Left colon (tissue), 2 donors: ENCODE measurements at regions not wholly inside any gene's neighbourhood (a gene's known extent, or its start where the extent isn't known, plus 50 kb on each side); places are given as distances from the start of the nearest gene placed in this dataset.

Experiments
- ATAC-seq: fragments of 200-7000 bp; cut with Tn5 transposase; one replicate; pipeline ENCODE4 v1.9.1; 2020; ENCODE audit warnings: mild to moderate bottlenecking, moderate library complexity
- DNase-seq, 2 donors: peaks; one replicate each; pipeline ENCODE4 v3.0.0-alpha.2; 2020
- intact Hi-C, 2 donors: fragments of 100-400 bp; cut with DNase I in 1 of 2; cut with micrococcal nuclease in 1 of 2; formaldehyde crosslinking; loops; one replicate each; pipeline versions ENCODE4 v1.11.2 to v1.14.0; 2022; cut with DNase I, micrococcal nuclease
- donor health status: DM: no; HTN: no; CAD: no.
- donor health status: DM: yes; HTN: yes; CAD: no.

- intact Hi-C loops = no loop called here
- DNase-seq = no peak
- ATAC-seq = no peak
These were observed 920.4 kb upstream of the PCDH10 start for GRCh38 chr4:132228676-132229075.

GRCh38 chr4:132230025-132230424, 919.1 kb upstream of the PCDH10 start:
- intact Hi-C loops = no loop called here
- ATAC-seq (no peak), DNase-seq (no peak)

- ATAC-seq (no peak), DNase-seq (no peak)
- intact Hi-C loops = no loop called here
These were observed 910.4 kb upstream of the PCDH10 start for GRCh38 chr4:132238697-132239096.

GRCh38 chr4:132240081-132240480, 909.0 kb upstream of the PCDH10 start:
- no peak for ATAC-seq
- no peak for DNase-seq
- intact Hi-C loops = no loop called here

- no peak for DNase-seq
- no peak for ATAC-seq
- intact Hi-C loops = no loop called here
These were observed 903.8 kb upstream of the PCDH10 start for GRCh38 chr4:132245319-132245718.

GRCh38 chr4:132264176-132264575, 884.9 kb upstream of the PCDH10 start:
- ATAC-seq (no peak), DNase-seq (no peak)
- intact Hi-C loops = no loop called here

- DNase-seq (no peak), ATAC-seq (no peak)
- intact Hi-C loops = no loop called here
These were observed 882.7 kb upstream of the PCDH10 start for GRCh38 chr4:132266374-132266773.

- intact Hi-C loops = no loop called here
- ATAC-seq = no peak
- DNase-seq = no peak
These were observed 881.8 kb upstream of the PCDH10 start for GRCh38 chr4:132267321-132267720.

GRCh38 chr4:132269303-132269990, 879.6 kb upstream of the PCDH10 start:
- intact Hi-C loops = no loop called here
- no peak for DNase-seq
- no peak for ATAC-seq

GRCh38 chr4:132275583-132276121, 873.4 kb upstream of the PCDH10 start:
- no peak for DNase-seq
- no peak for ATAC-seq
- intact Hi-C loops = no loop called here

- DNase-seq (no peak), ATAC-seq (no peak)
- intact Hi-C loops = no loop called here
These were observed 872.9 kb upstream of the PCDH10 start for GRCh38 chr4:132276185-132276584.

- intact Hi-C loops = no loop called here
- DNase-seq (no peak), ATAC-seq (no peak)
These were observed 872.1 kb upstream of the PCDH10 start for GRCh38 chr4:132276989-132277388.

GRCh38 chr4:132281733-132282132, 867.4 kb upstream of the PCDH10 start:
- ATAC-seq (no peak), DNase-seq (no peak)
- intact Hi-C loops = no loop called here

- DNase-seq = no peak
- intact Hi-C loops = no loop called here
- no peak for ATAC-seq
These were observed 864.1 kb upstream of the PCDH10 start for GRCh38 chr4:132284910-132285426.

GRCh38 chr4:132297346-132297745, 851.7 kb upstream of the PCDH10 start:
- intact Hi-C loops = no loop called here
- ATAC-seq (no peak), DNase-seq (no peak)

GRCh38 chr4:132299841-132300240, 849.3 kb upstream of the PCDH10 start:
- ATAC-seq (no peak), DNase-seq (no peak)
- intact Hi-C loops = no loop called here

GRCh38 chr4:132312521-132312920, 836.6 kb upstream of the PCDH10 start:
- ATAC-seq = no peak
- intact Hi-C loops = no loop called here

GRCh38 chr4:132313852-132314251, 835.2 kb upstream of the PCDH10 start:
- intact Hi-C loops = no loop called here
- DNase-seq (no peak), ATAC-seq (no peak)

More at GRCh38 chr4:132312521-132312920, 836.6 kb upstream of the PCDH10 start:
- DNase-seq = no peak

GRCh38 chr4:132316738-132317137, 832.4 kb upstream of the PCDH10 start:
- DNase-seq = no peak
- intact Hi-C loops = no loop called here
- no peak for ATAC-seq

- DNase-seq = no peak
- no peak for ATAC-seq
- intact Hi-C loops = no loop called here
These were observed 831.2 kb upstream of the PCDH10 start for GRCh38 chr4:132317923-132318322.

- no peak for DNase-seq
- intact Hi-C loops = no loop called here
- no peak for ATAC-seq
These were observed 820.3 kb upstream of the PCDH10 start for GRCh38 chr4:132328761-132329160.
